ENCODE measurements at regions not wholly inside any gene's neighbourhood (a gene's known extent, or its start where the extent isn't known, plus 50 kb on each side); places are given as distances from the start of the nearest gene placed in this dataset.

GRCh38 chr21:23531444-23531843 is 2075.8 kb downstream of the MRPL39 start:
- no peak for TF ChIP-seq EZH2 (IDR thresholded peaks at IDR 0.05; ENCODE audit: low read depth, unreplicated experiment)
- no peak for TF ChIP-seq CTCF (conservative IDR thresholded peaks at IDR 0.05; ENCODE audit: low read depth in 2 of 2)
- no peak for TF ChIP-seq POLR2AphosphoS5 (IDR thresholded peaks at IDR 0.05; ENCODE audit: low read depth)
- TF ChIP-seq ZNF331 (CRISPR knock-in tag; IDR thresholded peaks at IDR 0.05; ENCODE audit: low read depth) = no peak
- TF ChIP-seq ZNF114 (CRISPR knock-in tag; IDR thresholded peaks at IDR 0.05) = no peak
- TF ChIP-seq REST (IDR thresholded peaks at IDR 0.05; ENCODE audit: unreplicated experiment) = no peak
- TF ChIP-seq CREB1 (CRISPR knock-in tag; IDR thresholded peaks at IDR 0.05; ENCODE audit: low read depth) = no peak
- TF ChIP-seq ETS1 (IDR thresholded peaks at IDR 0.05) = no peak
- TF ChIP-seq EZH2phosphoT487 (IDR thresholded peaks at IDR 0.05; ENCODE audit: unreplicated experiment) = no peak
- TF ChIP-seq STAT1 (IDR thresholded peaks at IDR 0.05; ENCODE audit: unreplicated experiment) = no peak
- TF ChIP-seq NANOG (IDR thresholded peaks at IDR 0.05; ENCODE audit: borderline replicate concordance) = no peak

All from GM23338 (cell line).